Type B pancreatic cell (in vitro differentiated cells): ENCODE measurements at regions not wholly inside any gene's neighbourhood (a gene's known extent, or its start where the extent isn't known, plus 50 kb on each side); places are given as distances from the start of the nearest gene placed in this dataset.

ENCODE experiments used
- DNase-seq: peaks from one replicate; pipeline ENCODE4 v3.0.0; 2021; ENCODE audit warnings: mixed read lengths; ENCODE audit not compliant: unreplicated experiment; ENCODE audit errors: extremely low spot score
- H3K27ac Mint-ChIP-seq: 2 replicates; pipeline ENCODE4 v1.8.0; 2021; ENCODE audit warnings: mild to moderate bottlenecking, mixed read lengths
- H3K27me3 Mint-ChIP-seq: 2 replicates; pipeline ENCODE4 v1.8.0; 2021; ENCODE audit warnings: mixed read lengths
- H3K36me3 Mint-ChIP-seq: 2 replicates; pipeline ENCODE4 v1.8.0; 2021; ENCODE audit warnings: mixed read lengths
- H3K4me1 Mint-ChIP-seq: one replicate; pipeline ENCODE4 v1.8.0; 2021; ENCODE audit warnings: mixed read lengths; ENCODE audit not compliant: unreplicated experiment
- H3K4me3 Mint-ChIP-seq: 2 replicates; pipeline ENCODE4 v1.8.0; 2021; ENCODE audit warnings: mild to moderate bottlenecking, mixed read lengths
- H3K9me3 Mint-ChIP-seq: 2 replicates; pipeline ENCODE4 v1.8.0; 2021; ENCODE audit warnings: mixed read lengths
- CTCF ChIP-seq: fragments of 200-600 bp; sonication (generic); conservative IDR thresholded peaks from 2 replicates; pipeline ENCODE4 v1.5.0; 2021; ENCODE audit warnings: antibody characterized with exemption, mild to moderate bottlenecking

- peak; percentile 48 for DNase-seq
- peaks cover 35% of the 10 kb centered on the region for H3K4me1 Mint-ChIP-seq
- no peak for TF ChIP-seq CTCF
- H3K27ac Mint-ChIP-seq: peak overlapping the region; percentile 62
- H3K9me3 Mint-ChIP-seq: no peaks in the 10 kb centered on the region
- H3K4me3 Mint-ChIP-seq: peak overlapping the region; percentile 44
- no peaks in the 10 kb centered on the region for H3K36me3 Mint-ChIP-seq
- H3K27me3 Mint-ChIP-seq: no peaks in the 10 kb centered on the region
Measured at GRCh38 chr11:129324533-129325175, 51.0 kb upstream of the BARX2 start.

- Mint-ChIP-seq H3K4me1 (peaks cover 40% of the 10 kb centered on the region), H3K27me3 (no peaks in the 10 kb centered on the region), H3K36me3 (no peaks in the 10 kb centered on the region), H3K27ac (peak overlapping the region; percentile 62), H3K4me3 (peak overlapping the region; percentile 44), H3K9me3 (no peaks in the 10 kb centered on the region)
- TF ChIP-seq CTCF: no peak
- peak; percentile 8 for DNase-seq
Measured at GRCh38 chr11:129323896-129324502, 51.6 kb upstream of the BARX2 start.

- peaks cover 46% of the 10 kb centered on the region for H3K4me1 Mint-ChIP-seq
- DNase-seq: peak; percentile 50
- H3K27ac Mint-ChIP-seq: no peak overlapping the region
Measured at GRCh38 chr11:129322941-129323340, 52.7 kb upstream of the BARX2 start.

GRCh38 chr11:129321076-129321475, 54.6 kb upstream of the BARX2 start:
- no peak for TF ChIP-seq CTCF
- no peak overlapping the region for H3K27ac Mint-ChIP-seq
- no peaks in the 10 kb centered on the region for H3K36me3 Mint-ChIP-seq
- peaks cover under 1% of the 10 kb centered on the region for H3K9me3 Mint-ChIP-seq
- H3K4me1 Mint-ChIP-seq: peaks cover 52% of the 10 kb centered on the region
- peak; percentile 36 for DNase-seq
- H3K4me3 Mint-ChIP-seq: peak overlapping the region; percentile 32
- no peaks in the 10 kb centered on the region for H3K27me3 Mint-ChIP-seq

More at GRCh38 chr11:129322941-129323340, 52.7 kb upstream of the BARX2 start:
- Mint-ChIP-seq H3K27me3 (no peaks in the 10 kb centered on the region), H3K36me3 (no peaks in the 10 kb centered on the region), H3K4me3 (no peak overlapping the region), H3K9me3 (no peaks in the 10 kb centered on the region)
- TF ChIP-seq CTCF: no peak

- TF ChIP-seq CTCF: no peak
- H3K36me3 Mint-ChIP-seq: no peaks in the 10 kb centered on the region
- H3K9me3 Mint-ChIP-seq: peaks cover 5% of the 10 kb centered on the region
- H3K27me3 Mint-ChIP-seq: no peaks in the 10 kb centered on the region
- H3K4me3 Mint-ChIP-seq: no peak overlapping the region
- peak overlapping the region; percentile 20 for H3K27ac Mint-ChIP-seq
- DNase-seq: peak; percentile 36
- peaks cover 56% of the 10 kb centered on the region for H3K4me1 Mint-ChIP-seq
Measured at GRCh38 chr11:129320494-129320893, 55.2 kb upstream of the BARX2 start.
